A172 (cell line): ENCODE measurements at regions not wholly inside any gene's neighbourhood (a gene's known extent, or its start where the extent isn't known, plus 50 kb on each side); places are given as distances from the start of the nearest gene placed in this dataset.
"Not testable (repeated sequence)": the region's sequence is repeated elsewhere in the genome, so short reads cannot be mapped to it uniquely, and the experiment has no call there.

Experiments
- DNase-seq: peaks from one replicate; pipeline ENCODE4 v3.0.0-alpha.2; 2015; ENCODE audit warnings: low spot score

DNA sequence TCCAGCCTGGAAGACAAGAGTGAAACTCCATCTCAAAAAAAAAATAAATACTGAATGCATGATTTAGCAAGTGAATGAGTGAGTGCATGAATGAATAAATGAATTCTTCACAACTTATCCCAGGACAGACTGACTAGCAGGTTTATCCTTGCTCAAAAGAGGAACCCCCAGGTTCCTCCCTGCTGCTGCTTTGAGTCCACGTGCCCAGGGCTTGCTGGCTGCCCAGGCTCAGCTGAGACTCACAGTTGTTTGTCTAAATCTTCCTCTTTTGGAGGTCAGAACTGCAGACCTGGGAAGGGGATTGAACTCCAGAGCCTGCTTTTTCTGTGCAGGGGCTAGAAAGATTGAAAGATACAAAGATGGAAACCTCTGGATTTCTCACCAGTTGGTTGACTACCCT is 117.4 kb upstream of the TMEM45B start:
- no peak for DNase-seq

DNA sequence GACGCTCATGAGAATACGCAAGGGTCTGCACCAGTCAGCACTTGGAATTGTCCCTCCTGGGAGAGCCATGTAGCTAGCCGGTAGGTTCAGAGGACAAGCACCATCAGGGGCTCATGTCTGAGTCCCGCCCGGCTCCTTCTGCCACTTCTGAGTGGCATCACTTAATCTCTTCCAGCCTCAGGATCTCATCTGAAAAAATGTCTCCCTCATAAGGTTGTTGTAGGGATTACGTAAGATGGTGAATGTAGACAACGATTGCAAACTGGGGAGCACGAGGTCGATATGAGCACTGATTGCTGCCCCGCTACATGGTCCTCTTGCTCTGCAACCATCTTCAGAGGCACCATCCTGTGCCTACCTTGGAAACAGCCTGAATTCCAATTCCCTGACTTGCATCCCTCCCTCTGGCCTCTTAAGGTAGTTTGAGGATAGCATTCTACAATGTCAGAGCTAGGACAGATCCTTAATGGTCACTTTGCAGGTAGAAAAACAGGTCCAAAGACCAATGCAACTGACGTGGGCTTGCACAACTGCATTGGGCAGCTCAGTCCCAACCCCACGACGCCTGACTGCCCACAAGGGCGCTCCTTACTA is 115.8 kb upstream of the TMEM45B start:
- no peak for DNase-seq

DNA sequence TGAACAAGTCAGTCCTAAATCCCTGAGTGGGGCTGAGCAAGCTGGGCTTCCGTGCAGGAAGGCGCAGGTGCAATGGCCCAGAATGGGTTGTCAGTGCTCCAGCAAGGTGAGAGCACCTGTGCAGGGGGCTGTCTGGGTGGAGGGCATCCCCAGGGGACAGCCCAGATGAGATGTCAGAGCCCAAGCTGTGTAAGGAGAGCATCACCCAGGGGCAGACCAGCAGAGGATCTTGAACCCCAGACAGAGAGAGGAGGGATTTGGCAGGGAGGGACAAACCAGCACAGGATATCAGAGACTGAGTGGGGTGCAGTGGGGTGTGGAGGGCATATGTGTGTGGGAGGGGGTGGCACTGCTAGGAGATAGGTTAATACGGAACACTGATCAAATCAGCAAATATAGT is 114.9 kb upstream of the TMEM45B start:
- DNase-seq = no peak

DNA sequence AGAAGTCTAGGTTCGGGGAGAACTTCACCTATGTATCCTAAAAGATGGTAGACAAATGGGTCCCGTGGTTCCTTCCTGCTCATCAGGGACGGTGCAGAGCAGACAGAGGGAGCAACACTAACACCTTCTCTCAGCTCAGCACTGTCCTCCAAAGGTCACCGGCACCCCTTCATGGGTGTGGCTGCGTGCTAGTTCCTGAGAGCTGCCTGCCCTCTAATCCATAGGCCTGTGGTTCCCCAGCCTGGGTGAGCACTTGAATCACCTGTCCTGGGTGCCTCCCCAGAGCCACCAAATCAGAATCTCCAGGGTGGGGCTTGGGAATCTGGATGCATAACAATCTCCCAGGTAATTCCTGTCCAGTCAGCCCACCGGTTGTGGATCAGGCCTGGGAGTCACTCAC is 113.9 kb upstream of the TMEM45B start:
- DNase-seq = no peak

DNA sequence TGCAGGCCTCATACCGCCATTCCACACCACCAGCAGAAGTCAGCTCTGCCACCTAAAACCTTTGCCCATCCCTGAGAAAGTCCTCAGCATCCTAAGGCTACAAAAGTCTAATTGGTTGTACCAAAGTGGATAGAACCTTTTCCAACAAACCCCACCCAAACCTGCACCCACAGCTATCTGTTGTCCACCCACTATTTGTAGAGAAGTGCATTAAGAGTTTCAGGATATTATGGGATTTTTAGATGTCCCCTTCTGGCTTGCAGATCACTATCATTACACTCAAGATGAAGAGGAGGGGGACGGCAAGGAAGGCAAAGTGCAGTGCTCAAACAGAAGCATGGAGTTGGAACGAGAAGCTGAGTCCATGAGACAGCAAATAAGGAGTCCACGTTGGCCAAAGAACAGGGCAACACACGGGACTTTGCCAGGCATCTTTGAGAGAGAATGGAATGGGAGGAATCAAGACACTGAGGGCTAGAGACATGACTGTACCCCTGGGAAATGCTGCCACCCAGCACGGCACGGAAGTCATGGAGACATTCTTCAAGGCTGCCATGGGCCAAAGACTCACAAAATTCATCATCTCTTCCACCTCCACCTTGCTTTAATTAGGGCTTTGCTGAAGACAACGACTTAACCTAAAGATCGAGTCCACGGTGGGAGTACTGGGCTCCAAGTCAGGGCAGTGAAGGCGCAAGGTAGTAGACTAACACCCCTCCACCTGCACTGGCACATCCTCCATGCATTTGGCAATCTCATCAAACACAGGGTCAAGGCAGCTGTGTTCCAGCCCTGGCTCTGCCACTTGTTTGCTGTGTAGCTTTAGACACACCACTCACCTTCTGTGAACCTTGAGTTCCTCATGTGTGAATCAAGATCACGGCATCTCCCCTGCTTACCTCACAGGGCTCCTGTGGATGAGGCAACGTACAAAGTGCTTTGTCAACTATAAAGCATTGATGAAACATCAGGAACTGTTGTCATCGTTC is 112.9 kb upstream of the TMEM45B start:
- DNase-seq = no peak

DNA sequence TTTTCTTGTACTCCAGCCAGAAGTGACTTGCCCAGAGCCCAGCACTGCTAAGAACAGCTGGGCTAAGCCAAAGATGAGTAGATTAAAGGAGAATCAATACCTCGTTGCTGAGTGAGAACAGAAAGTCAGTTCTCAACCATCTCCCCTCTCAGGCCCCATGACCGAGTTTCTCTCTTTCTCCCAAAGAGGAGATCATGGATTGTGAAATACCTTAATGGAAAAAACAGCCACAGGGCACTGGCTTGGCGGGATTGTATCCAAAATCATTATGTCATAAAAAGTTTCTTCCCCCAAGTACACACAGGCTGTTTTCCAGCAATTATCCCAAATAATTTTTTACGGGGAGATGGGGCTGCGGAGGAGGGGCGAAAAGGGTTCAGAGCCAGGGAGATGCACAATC is 111.8 kb upstream of the TMEM45B start:
- no peak for DNase-seq

DNA sequence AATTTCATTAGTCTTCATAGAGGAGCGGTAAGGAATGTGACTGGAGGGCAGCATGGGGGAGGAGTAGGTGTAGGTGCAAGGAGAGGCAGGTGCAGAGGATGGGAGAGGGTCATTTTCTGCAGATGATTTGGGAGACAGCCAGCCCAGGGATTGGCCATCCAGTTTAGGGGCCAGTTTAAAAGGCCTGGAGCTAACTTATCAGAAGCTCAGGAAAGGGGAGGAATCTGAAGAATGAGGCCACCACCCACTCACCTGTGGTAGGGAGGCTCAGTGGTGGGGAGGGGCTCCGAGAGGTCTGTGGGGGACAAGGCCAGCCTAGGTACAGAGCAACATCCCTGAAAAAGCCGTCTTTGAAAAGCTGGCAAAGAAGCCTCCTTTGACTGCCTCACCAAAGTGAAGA is 110.8 kb upstream of the TMEM45B start:
- no peak for DNase-seq

DNA sequence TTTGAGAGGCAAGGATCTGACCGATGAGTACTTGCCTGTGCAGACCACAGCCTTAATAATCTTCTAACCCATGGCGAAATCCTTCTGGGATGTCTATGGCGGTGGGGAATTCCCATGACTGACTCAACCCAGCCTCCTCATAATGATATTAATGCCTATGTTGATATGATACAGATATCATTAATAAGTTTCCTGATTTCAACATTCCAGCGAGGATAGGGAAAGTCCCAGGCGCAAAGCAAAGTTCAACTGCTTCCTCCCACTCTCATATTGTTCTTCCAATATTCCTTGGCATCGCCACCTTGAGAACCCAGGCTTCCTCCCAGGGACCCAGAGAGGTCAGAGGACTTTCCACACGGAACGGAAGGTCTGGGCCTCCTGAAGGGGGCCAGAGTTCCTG is 110.3 kb upstream of the TMEM45B start:
- no peak for DNase-seq

DNA sequence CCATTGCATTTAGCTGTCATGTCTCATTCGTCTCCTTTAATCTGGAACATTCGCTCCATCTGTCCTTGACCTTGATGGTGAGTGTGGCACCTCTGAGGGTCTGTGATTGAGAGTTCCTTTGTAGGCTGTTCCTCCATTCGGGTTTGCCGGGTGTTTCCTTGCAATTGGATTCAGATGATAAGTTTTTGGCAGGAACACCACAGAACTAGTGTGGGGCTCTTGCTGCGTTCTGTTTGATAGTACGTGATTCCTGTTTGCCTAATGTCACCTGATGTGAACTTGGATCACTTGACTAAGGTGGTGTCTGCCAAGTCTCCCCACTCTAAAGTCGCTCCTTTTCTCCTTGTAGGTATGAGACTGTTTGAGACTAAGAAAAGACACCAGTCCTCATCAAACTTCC is 109.7 kb upstream of the TMEM45B start:
- DNase-seq = no peak

DNA sequence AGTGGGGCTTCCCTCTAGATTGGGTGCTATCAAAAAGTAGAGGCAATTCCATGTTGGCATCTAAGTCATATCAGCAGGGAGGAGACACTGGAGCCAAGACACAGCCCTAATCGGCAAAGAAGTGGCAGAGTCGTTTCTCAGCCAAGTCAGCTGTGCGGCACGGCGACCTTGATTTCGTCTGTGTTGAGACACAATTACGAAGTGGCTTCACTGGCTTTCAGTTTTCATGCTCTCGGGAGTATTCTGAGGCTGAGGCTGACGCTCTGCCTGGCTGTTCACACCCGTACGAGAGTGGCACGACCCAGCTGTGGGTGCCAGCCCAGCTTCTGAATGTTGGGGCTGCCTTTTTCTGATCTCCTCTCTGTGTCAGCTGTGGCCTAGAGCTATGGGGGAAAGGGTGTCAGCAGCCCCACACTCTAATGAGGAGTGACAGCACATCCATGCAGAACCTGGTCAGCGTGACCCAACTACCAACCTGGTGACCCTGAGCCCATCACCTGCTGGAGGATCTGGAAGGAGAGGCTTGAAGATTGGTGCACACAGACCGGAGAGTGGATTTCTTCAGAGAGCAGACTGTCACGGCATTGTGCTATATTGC is 105.7 kb upstream of the TMEM45B start:
- no peak for DNase-seq

DNA sequence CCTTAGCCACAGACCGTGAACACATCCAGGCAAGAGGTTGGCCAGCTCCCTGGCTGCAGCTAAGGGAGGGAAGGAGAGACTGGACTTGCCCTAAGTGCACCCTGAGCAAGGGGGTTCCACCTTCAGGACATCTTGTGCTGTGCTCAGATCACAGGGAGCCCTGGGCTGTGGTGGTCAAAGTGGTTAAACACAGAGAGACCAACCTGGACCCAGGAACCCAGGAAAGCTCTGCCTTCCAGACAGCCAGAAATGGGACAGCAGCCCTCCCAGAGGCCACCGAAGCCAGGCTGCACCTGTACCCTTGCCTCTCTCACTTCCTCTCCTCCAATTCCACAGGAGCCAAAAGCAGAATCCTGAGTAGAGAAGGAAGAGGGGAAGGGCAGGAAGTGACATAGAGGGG is 105.2 kb upstream of the TMEM45B start:
- no peak for DNase-seq

DNA sequence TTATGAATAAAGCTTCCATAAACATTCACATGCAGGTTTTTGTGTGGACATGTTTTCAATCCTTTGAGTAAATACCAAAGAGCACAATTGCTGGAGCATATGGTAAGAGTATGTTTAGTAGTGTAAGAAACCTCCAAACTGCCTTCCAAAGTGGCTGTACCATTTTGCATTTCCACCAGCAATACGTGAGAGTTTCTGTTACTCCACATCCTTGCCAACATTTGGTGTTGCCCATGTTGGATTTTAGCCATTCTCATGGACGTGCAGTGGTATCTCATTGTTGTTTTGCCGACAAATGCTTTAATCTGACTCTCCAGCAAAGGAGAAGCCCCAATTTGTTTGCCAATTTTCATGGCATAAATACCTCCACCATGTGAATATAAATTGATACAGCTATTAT is 103.9 kb upstream of the TMEM45B start:
- DNase-seq = no peak

DNA sequence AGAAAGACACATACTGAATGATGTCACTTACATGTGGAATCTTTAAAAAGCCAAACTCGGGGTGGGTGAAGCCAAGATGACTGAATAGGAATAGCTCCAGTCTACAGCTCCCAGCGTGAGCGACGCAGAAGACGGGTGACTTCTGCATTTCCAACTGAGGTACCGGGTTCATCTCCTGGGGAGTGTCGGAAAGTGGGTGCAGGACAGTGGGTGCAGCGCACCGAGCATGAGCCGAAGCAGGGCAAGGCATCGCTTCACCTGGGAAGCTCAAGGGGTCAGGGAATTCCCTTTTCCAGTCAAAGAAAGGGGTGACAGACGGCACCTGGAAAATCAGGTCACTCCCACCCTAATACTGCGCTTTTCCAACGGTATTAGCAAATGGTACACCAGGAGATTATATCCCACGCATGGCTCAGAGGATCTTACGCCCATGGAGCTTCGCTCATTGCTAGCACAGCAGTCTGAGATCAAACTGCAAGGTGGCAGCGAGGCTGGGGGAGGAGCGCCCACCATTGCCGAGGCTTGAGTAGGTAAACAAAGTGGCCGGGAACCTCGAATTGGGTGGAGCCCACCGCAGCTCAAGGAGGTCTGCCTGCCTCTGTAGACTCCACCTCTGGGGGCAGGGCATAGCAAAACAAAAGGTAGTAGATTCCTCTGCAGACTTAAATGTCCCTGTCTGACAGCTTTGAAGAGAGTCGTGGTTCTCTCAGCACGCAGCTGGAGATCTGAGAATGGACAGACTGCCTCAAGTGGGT is 103.0 kb upstream of the TMEM45B start:
- DNase-seq = not testable (repeated sequence)

DNA sequence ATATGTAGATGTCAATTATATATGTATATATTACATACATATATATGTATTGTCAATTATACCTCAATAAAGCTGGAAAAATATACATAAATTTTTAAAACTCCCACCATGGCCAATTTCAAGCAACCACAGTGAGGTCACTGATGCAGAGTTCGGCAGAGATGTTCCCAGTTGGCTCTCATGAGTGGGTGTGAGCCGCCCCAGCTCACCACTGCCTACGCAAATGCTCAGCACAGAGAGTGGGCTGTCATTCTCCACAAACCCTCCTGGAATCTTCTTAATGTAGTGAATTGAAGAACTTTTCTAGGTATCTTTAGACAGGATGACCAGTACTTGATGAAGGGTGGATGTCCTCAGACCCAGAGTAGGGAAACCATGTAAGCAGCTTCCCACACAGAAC is 96.6 kb upstream of the TMEM45B start:
- DNase-seq = no peak

DNA sequence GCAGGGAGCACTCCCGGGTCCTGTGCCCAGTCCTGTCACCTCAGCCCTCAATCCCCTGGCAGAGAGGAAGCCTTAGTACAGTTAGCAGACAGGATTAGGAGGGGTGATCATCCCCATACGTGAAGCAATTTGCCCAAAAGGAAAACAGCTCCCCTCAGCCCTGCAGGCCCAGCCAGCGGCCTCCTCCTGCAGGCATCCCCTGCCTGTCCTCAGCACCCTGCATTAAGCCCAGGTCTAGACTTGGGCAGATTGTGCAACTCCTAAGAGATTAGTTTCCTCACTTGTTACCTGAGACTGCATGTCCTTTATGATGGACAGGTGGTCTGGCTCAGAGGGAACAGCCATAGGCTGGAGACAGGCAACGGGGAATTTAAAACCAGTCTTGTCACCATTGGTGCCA is 95.5 kb upstream of the TMEM45B start:
- DNase-seq = no peak

DNA sequence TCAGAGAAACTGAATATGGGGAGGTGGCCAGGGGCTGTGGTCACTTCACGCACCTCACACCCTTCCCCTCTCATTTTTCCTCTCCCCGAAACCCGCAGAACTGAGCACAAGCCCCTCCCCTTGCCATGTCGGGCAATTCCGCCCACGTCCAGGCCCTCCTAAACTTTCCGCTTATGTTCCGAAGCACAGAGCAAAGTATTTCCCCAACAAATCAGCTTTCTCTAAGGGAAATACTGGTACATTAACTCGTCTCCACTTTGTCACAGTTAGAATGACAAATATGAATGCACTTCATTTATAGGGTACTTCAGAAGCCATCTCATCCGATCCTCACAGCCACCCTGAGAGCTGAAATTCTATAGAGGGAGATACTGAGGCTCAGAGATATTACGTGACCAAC is 94.7 kb upstream of the TMEM45B start:
- DNase-seq = no peak

DNA sequence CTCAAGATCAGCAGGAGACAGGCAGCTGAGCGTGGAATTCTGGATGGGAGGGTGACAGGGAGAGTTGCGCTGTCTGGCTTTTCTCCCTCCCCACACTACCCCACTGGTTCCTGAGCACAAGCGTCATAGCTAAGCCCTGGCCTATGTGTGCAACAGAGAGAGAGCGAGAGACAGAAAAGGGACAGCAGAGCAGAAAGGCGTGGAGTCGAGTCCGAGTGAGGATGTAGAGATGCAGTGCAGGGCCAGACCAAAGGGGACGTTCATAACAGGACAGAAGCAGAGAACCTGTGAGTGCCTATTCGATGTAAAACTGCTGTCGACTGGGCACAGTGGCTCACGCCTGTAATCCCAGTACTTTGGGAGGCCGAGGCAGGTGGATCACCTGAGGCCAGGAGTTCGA is 94.0 kb upstream of the TMEM45B start:
- no peak for DNase-seq

DNA sequence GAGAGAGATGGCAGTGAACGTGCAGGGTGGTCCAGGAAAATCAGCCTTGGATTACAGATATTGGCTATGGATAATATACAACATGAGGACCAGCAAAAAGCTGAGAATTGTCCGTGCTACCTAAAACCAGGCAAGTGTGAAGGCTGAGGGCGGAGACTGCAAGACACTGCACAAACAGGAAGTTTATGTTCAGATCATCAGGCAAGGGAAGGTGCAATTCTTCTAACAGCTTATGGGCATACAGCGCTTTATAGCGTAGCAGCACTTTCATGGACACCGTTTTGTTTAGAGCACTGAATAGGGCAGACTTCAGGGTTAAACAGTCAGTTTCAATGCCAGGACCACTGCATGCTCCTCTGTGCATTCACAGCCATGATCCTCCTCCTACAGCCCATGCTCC is 93.1 kb upstream of the TMEM45B start:
- no peak for DNase-seq

DNA sequence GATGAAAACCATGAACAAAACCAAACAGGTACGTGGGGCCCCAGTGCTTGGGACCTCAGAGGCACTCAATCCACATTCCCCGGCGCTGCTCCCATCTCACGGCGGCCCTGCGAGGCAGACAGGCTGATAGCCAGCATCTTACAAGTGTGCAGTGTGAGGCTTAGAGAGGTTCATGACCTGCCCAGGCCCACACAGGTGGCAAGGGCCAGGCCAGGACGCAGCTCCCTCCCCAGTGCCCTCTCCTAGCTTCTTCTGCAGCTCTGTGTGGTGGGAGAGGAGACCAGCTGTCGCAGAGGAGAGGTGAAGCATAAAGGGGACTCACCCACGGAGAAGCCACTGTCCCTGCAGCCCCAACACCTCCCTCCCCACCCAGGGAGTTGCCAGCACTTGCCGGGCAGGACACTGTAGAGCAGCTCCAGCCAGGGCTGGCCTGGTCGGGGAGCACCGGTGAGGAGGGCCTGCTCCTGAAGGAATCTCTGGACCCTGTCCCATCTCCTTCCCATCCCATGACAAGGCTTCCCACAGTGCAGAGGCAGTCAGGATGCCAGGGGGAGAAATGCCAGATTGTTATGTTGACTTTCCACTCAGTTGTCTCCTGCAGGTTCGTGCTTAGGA is 92.4 kb upstream of the TMEM45B start:
- DNase-seq = no peak

DNA sequence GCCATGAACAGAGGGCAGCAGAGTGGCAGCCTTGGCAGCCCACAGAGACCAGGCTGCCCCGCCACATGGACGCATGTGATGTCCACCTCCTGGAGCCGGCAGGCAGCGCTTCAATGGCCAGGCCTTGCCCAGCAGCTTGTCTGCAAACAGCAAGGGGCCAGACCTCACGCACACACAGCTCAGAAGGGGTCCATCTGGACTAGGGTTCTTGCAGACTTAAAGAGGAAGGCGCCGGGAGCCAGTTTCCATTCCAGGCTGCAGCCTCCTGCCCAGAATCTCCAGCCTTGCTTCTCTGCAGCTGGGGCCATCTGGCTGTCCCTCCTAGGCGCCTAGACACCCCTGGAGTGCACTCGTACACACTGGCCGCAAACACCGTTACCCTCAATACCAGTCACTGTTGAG is 91.9 kb upstream of the TMEM45B start:
- DNase-seq = no peak

DNA sequence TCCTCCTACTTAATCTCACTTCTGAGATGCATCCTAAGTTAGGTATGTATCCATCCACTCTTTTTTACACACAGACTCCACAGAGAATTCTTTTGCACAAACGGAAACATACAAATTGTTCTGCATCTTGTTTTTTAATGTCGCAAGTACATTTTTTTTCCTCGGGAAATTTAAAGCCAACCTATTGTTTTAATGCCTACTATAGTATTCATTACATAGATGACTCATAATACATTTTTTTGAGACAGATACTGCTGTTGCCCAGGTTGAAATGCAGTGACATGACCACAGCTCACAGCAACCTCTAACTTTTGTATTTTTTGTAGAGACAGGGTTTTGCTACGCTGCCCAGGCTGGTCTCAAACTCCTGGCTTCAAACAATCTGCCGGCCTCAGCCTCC is 90.8 kb upstream of the TMEM45B start:
- DNase-seq = no peak

DNA sequence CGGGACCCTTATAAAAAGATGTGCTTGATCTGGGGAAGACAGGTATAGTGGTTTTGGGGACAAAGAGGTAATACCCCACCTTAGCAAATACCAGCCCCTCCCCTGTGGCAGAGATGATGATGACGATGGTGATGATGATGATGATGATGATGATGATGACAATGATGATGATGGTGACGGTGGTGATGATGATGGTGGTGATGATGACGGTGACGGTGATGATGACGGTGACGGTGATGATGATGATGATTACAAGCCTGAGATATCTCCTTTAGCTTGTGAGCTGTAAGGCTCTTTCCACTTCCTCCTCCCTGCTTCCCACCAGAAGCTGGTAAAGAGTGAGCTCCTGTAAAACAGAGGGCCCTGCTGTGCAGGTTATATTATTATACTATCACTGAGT is 89.5 kb upstream of the TMEM45B start:
- no peak for DNase-seq
